Osteoblast (primary cell): ENCODE measurements at regions not wholly inside any gene's neighbourhood (a gene's known extent, or its start where the extent isn't known, plus 50 kb on each side); places are given as distances from the start of the nearest gene placed in this dataset.

Experiments used
- DNase-seq: peaks from one replicate; pipeline ENCODE4 v3.0.0; 2011; ENCODE audit warnings: low spot score, mixed read lengths; ENCODE audit not compliant: insufficient read length; ENCODE audit errors: missing footprints
- H2AFZ ChIP-seq: 2 replicates; pipeline ENCODE4 v1.6.0; 2011; ENCODE audit warnings: mild to moderate bottlenecking, low read length
- H3K27ac ChIP-seq: 2 replicates; pipeline ENCODE4 v1.5.1; 2011; ENCODE audit warnings: mild to moderate bottlenecking, low read depth, low read length, moderate library complexity
- H3K27me3 ChIP-seq: 2 replicates; pipeline ENCODE4 v1.6.0; 2012; ENCODE audit warnings: mild to moderate bottlenecking, control low read depth, inconsistent platforms, low read length, moderate library complexity; ENCODE audit not compliant: insufficient read depth
- H3K36me3 ChIP-seq: 2 replicates; pipeline ENCODE4 v1.5.1; 2011; ENCODE audit warnings: mild to moderate bottlenecking, low read length, control low read depth, moderate library complexity; ENCODE audit not compliant: insufficient read depth
- H3K4me1 ChIP-seq: 2 replicates; pipeline ENCODE4 v1.5.1; 2011; ENCODE audit warnings: mild to moderate bottlenecking, low read length, control low read depth, moderate library complexity; ENCODE audit not compliant: insufficient read depth
- H3K4me2 ChIP-seq: 2 replicates; pipeline ENCODE4 v1.6.0; 2011; ENCODE audit warnings: mild to moderate bottlenecking, low read length; ENCODE audit not compliant: insufficient read depth
- H3K4me3 ChIP-seq: fragments of 200-600 bp; sonication (generic); 3 replicates; pipeline ENCODE4 v1.5.1; 2012; ENCODE audit warnings: mild to moderate bottlenecking, low read length, inconsistent platforms; ENCODE audit not compliant: insufficient read depth
- H3K79me2 ChIP-seq: 2 replicates; pipeline ENCODE4 v1.6.0; 2012; ENCODE audit warnings: mild to moderate bottlenecking, low read length, control low read depth, inconsistent platforms; ENCODE audit not compliant: insufficient read depth
- H3K9me3 ChIP-seq: 2 replicates; pipeline ENCODE4 v1.5.1; 2011; ENCODE audit warnings: low read depth, low read length, control low read depth
- H4K20me1 ChIP-seq: 2 replicates; pipeline ENCODE4 v1.6.0; 2012; ENCODE audit warnings: mild to moderate bottlenecking, low read length, control low read depth; ENCODE audit not compliant: insufficient read depth
- CTCF ChIP-seq: IDR thresholded peaks from 2 replicates; pipeline ENCODE4 v1.5.1; 2011; ENCODE audit warnings: mild to moderate bottlenecking, low read depth, low read length, moderate library complexity; ENCODE audit errors: extremely low read depth

- Histone ChIP-seq H3K27ac (no peak overlapping the region), H3K36me3 (no peaks in the 10 kb centered on the region), H3K79me2 (no peaks in the 10 kb centered on the region), H3K4me1 (peaks cover 9% of the 10 kb centered on the region), H2AFZ (no peak overlapping the region), H3K9me3 (no peaks in the 10 kb centered on the region), H3K27me3 (no peaks in the 10 kb centered on the region), H3K4me2 (no peak overlapping the region), H4K20me1 (no peaks in the 10 kb centered on the region), H3K4me3 (no peak overlapping the region)
- no peak for TF ChIP-seq CTCF
- DNase-seq = no peak
Observed at GRCh38 chr2:70374616-70375015, 72.7 kb upstream of the FAM136A start.

DNA sequence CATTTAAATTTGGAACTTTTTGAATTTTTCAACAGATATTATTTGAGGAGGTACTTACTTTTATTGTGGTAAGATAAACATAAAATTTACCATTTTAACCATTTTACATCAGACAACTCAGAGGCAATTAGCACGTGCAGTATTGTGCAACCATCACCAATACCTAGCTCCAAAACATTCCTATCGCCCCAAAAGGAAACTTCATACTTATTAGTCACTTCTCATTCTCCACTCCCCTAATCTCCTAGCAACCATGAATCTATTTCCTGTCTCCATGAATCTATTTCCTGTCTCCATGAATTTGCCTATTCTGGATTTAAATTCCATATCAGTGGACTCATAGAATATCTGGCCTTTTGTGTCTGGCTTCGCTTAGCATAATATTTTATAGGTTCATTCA, 69.9 kb upstream of the FAM136A start:
- Histone ChIP-seq H3K36me3 (no peaks in the 10 kb centered on the region), H2AFZ (peak overlapping the region; percentile 48), H3K27me3 (no peaks in the 10 kb centered on the region), H3K9me3 (no peaks in the 10 kb centered on the region), H3K4me2 (no peak overlapping the region), H4K20me1 (no peaks in the 10 kb centered on the region), H3K4me1 (peaks cover 9% of the 10 kb centered on the region), H3K79me2 (no peaks in the 10 kb centered on the region), H3K4me3 (no peak overlapping the region), H3K27ac (no peak overlapping the region)
- peak; percentile 85 for DNase-seq
- TF ChIP-seq CTCF = no peak

GRCh38 chr2:70369082-70369481, 67.2 kb upstream of the FAM136A start:
- H3K4me3 ChIP-seq = no peak overlapping the region
- H4K20me1 ChIP-seq = no peaks in the 10 kb centered on the region
- H2AFZ ChIP-seq = no peak overlapping the region
- H3K36me3 ChIP-seq = no peaks in the 10 kb centered on the region
- peaks cover 9% of the 10 kb centered on the region for H3K4me1 ChIP-seq
- no peak for DNase-seq
- H3K79me2 ChIP-seq = no peaks in the 10 kb centered on the region
- no peaks in the 10 kb centered on the region for H3K9me3 ChIP-seq
- H3K27ac ChIP-seq = no peak overlapping the region
- no peak for TF ChIP-seq CTCF
- H3K27me3 ChIP-seq = no peaks in the 10 kb centered on the region
- no peak overlapping the region for H3K4me2 ChIP-seq

GRCh38 chr2:70368545-70368944, 66.7 kb upstream of the FAM136A start:
- H3K4me2 ChIP-seq = no peak overlapping the region
- no peak overlapping the region for H2AFZ ChIP-seq
- H3K79me2 ChIP-seq = no peaks in the 10 kb centered on the region

More at GRCh38 chr2:70368545-70368944, 66.7 kb upstream of the FAM136A start:
- no peak overlapping the region for H3K27ac ChIP-seq
- no peaks in the 10 kb centered on the region for H4K20me1 ChIP-seq
- no peaks in the 10 kb centered on the region for H3K36me3 ChIP-seq
- H3K4me1 ChIP-seq = peaks cover 9% of the 10 kb centered on the region
- no peak overlapping the region for H3K4me3 ChIP-seq
- H3K27me3 ChIP-seq = no peaks in the 10 kb centered on the region
- H3K9me3 ChIP-seq = no peaks in the 10 kb centered on the region
- DNase-seq = no peak
- no peak for TF ChIP-seq CTCF
